Activated CD8-positive, alpha-beta memory T cell treated with anti-CD3 and anti-CD28 coated beads for 24 hours (primary cell): ENCODE measurements at regions not wholly inside any gene's neighbourhood (a gene's known extent, or its start where the extent isn't known, plus 50 kb on each side); places are given as distances from the start of the nearest gene placed in this dataset.
"Not testable (repeated sequence)": the region's sequence is repeated elsewhere in the genome, so short reads cannot be mapped to it uniquely, and the experiment has no call there.

ENCODE experiments used
- DNase-seq: peaks from one replicate; pipeline ENCODE4 v3.0.0-alpha.2; 2020

DNA sequence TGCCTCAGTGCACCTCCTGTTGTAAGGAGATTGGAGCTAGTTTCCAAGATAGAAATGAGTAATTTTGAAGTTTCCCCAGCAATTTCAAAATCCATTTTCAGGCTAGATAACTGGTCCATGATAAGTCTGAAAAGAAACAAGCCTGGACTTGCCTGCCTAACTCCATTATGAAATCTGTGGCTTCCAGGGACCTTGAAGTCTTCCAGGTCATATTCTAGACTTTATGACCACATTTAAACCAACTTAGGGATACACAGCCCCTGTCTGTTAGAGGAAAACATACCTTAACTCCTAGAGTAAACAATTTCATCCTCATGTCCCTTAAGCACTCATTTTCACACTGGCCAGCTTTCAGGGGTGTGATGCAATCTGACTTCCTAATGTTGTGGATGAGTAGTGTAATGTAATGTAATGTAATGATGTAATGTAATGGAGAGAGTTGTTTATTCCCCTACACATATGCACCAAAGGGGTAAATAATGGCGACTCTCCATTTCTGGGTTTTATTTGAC, 96.7 kb upstream of the FAM20A start:
- no peak for DNase-seq

DNA sequence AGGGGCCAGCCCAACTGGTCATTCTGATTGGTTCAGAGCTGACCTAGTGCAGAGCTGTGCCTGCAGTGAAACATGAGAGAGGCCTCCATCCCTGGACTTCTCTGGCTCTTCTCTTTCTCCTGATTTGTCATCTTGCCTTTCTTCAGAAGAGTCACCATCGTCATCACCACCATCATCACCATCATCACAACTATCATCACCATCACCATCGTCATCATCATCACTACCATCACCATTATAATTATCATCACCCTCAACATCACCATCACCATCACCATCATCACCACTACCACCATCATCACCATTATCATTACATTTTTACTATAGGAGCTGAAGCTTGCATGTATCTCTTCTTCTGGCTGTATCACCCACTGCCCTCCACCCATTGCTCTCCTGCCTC, 94.5 kb upstream of the FAM20A start:
- no peak for DNase-seq

DNA sequence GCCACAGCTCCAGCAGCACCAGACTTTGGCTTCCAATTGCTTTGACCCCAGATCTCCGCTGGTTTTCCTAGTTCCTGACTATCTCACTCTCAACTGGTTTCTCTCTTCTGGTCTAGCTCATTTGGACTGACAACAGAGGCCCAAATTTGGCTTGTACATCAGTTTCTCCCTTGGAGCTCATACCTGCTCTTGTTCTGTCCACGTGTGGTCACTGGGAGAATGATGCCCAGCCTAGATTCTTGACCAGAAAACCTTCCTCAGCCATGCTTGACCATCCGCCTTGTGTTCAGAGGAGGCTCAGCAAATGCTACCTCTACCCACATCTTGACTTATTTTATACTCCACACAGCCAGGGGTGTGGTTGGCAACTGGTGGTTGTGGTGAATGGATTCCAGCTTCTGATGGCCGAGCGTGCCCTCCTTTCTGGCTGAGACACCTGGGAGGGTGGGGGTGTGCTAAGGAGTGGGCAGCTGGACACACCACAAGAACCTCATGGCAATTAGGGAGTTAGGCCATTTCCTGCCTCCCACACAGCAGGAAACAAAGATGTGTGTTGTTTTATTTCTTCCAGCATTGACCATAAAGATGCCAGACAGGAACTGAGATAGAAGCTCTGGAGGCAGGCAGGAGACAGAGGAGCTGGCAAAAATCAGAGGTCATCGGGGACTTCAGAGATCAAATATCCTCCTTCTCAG, 93.8 kb upstream of the FAM20A start:
- no peak for DNase-seq

DNA sequence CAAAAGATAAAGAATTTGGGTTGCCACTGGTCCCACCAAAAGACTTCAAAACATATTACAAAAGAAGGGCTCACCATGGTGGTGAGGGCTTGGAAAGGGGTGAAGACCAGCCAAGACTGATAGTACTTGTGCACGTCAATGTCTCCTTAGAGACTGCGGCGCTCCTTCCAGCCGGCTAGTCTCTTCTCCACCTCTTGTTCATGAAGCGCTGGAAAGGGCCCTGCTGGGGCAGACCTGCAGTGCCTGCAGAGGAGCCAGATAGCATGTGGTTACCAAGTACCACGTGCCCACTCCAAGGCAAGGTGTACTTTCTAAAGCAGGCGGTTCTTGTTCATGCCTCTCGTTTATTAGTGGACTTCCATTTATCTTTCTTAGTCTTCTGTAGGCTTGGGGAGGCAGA, 92.7 kb upstream of the FAM20A start:
- no peak for DNase-seq

DNA sequence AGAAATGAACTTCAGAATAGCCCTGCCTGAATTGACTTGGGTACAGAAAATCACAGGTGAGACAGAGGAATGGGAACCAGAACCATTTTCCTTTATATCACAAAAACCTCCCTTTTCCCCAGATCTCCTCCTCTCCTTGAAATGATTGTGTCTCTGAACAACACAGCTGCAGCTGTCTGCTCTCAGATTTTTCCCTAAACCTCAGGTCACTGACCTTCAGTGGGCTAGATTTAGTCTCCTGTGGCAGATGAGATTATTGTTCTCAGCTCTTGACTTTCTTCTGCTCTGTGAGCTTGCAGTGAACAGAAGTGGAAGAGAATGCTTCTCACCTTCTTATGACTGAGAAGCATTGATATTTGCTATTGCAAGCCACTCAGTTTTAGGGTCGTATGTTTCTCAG, 92.3 kb upstream of the FAM20A start:
- DNase-seq, result no peak

DNA sequence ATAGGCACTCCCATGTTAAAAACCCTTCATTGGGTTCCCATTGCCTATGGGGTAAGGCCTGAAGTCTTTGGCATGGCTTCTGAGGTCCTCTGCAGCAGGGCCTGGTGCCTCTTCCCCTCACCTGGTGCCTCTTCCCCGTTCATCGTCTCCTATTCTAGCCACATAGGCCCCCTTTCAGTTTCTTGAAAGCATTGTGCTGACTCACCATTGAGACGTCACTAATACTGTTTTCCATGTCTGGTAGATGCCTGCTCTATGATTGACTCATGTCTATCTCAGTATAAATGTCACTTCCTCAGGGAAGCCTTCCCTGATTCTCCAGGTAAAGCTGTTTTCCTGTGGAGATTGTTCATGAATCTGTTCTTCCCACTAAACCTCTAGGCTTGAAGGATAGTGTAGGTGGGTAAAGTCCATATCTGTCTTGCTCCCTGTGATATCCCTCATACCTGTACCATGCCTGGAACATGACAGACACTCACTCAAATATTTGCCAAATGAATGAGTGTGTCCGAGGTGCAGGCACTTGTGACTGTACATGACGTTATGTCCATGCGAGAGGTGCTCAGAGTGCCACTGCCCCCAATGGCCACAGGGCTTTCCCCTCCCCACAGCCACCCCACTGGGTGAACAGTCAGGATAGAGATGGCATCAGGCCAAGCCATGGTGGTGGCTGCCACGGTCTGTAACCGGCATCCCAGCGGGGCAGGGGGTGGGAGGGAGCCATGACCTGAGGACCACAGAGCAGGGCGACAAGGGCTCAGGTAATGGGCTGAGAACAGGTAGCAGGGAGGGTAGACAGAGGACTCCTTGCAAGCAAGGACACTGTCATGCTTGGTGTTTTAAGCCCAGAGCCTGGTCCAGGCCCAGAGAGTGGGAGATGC, 85.2 kb upstream of the FAM20A start:
- no peak for DNase-seq

DNA sequence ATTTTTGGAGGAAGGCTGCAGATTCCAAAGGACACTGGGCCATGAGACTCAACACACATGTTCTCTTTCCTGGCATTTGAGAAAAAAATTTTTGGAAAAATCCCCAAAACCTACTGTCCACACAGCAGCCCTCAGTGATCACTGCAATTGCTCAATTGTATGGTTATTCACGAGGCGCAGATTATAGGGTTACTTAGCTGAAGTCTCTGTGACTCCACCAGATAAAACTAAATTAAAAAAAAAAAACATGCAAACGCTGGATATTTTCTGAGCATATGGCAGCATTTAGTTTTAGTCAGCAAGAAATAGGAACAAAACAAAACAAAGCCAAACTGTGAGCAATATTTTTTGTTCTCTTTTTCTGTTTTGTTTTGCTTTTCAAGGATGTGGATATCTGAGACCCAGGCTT, 83.8 kb upstream of the FAM20A start:
- no peak for DNase-seq

DNA sequence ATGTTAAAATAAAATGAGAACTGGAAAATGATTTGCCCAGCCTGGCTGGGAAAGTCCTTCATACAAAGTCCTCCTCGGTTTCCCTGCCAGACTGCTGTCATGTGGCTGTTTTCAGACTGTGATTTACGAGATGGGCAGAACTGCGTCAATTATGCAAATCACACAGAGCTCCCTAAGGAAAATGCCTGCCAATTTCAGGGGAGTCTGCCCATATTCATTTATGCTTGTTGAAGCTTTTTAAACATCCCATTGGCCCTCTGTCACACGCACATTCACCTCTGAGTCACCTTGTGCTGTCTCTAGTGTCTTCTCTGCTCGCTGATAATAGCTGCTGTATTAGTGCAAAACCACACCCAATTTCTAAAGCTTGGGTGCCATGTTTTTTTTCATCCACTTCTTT, 81.7 kb upstream of the FAM20A start:
- no peak for DNase-seq

DNA sequence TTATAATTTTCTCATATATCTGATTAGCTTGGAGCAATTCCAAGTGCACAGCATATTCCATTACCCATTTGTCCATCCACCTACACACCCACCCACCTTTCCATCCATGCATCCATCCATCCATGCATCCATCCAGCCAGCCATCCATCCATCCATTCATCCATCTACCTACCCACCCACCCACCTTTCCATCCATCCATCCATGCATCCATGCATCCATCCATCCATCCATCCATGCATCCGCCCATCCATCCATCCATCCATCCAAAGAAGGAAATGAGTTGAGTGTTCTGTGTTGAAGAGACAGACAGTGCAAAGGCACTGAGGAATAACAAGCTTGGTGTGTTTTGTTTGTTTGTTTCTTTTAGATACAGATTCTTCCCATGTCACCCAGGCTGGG, 78.7 kb upstream of the FAM20A start:
- no peak for DNase-seq

DNA sequence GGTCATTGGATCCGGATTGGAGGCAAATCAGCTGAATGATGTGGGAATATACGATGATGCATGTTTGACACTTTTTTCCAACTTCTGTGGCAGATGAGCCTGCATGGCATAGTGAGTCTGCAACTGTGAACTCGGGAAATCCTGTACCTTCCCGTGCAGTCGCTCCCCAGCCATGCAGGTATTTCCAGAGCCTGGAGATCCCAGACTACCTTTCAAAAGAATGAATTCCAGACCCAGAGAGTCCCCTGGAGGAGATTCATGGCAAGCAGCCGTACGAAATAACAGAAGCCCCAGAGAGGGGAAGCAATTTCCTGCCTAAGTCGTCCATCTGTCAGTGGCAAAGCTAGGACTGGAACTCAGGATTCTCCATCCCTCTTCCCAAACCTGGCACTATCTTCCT, 75.7 kb upstream of the FAM20A start:
- no peak for DNase-seq

DNA sequence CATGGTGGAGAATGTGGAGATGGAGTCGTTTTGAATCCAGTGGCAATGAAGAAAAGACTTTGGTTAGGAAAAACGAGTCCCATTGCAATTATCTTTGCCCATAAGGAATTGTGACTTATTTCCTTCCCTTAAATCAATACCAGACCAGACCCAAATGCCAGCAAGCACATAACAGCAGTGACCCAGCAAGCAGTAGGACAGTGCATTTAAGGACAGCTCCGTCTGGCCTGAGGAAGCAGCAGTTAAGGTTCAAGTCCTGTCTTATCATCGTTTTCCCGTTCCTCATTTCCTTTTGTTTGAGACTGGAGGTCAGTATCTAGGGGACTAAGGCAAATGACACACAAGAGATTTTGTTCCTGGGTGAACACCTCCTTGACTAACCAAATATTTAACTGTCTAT, 74.6 kb upstream of the FAM20A start:
- no peak for DNase-seq

DNA sequence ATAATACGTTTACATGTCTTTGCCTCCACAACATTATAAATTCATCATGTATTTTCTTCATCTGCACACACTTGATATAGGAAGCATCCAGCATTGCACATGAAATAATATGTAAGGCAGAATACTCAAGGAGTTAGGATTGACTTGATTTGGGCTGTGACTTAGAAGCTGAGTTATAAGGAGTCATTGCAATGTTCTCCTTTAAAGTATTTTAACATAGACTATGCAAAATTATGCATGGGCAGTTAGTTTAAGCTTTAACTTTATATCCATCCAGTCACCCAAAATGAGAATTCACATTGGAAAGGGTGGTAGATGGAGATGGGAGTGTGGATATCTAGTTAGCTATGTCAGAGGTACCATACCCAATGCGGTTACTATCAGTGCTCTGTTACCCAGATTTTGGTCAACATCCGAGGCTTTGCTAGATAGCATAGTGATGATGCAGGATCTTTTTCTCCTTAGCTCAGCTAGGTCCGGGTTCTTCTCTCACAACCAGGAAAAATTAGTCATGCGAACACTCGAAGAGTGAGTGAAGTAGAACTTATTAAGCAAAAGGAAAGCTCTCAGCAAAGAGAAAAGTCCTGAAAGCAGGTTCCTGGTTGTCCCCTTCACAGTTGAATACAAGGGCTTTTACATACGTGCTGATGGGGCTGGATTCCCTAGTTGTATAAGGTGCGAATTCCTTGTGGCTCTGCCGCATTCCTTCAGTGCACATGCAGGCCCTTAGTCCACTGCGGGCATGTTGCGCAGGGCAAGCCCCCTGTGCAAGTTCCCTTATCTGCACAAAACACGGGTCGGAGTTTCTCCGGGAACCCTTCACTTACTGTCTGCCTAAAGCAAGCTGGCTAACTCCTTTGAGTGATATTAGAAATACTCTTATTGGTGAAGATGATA, 73.1 kb upstream of the FAM20A start:
- DNase-seq, result no peak

DNA sequence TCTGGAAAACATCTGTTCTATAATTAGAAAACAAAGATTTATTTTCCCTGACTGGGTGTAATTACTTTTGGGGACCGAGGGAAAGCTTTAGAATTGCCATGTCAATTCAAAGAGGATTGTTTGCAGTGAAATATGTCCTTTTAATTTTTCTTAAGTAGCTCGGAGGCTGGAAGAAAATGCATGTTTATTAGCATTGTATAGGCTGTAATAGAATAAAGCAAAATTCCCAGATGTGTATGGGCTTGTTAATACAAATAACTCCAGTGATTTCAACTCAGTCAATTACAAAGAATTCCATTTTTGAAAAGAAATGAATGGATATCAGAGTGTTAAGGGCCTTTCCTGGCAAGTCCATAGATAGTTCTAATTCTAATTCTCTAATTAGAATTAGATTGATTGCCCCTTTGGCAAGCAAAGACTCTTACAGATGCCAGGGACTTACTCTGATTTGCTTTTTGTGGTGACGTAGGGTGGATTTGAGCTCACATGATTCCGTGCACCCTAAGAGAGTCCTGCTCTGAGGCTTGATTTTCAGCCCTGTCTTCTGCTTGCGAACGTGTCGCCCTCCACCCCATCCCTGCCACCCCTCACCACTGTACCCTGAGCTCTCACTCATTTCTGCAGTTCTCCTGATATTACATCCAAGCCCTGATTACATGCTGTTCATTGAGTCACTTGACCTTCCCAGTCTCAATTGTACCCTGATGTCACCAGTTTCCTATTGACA, 70.0 kb upstream of the FAM20A start:
- no peak for DNase-seq

DNA sequence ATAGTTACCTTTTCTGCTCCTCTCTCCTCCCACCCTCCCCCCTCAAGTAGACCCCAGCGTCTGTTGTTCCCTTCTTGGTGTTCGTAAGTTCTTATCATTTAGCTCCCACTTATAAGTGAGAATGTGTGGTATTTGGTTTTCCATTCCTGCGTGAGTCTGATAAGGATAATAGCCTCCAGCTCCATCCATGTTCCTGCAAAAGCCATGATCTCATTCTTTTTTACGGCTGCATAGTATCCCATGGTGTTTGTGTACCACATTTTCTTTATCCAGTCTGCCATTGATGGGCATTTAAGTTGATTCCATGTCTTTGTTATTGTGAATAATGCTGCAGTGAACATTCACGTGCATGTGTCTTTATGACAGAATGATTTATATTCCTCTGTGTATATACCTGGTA, 65.3 kb upstream of the FAM20A start:
- not testable (repeated sequence) for DNase-seq

DNA sequence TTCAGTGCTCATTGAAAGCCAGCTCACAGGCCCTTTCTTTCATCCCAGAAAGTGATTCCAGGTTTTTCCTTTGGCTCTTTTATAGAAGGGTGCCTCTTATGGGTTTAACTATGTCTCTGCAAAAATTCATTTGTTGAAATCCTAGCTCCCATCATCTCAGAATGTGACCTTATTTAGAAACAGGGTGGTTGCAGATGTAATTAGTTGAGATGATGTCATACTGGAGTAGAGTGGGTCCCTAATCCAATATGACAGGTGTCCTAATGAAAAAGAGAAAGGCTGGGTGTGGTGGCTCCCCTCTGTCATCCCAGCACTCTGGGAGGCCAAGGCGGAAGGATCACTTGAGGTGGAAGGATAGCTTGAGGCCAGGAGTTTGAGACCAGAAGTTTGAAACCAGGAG, 64.2 kb upstream of the FAM20A start:
- no peak for DNase-seq

DNA sequence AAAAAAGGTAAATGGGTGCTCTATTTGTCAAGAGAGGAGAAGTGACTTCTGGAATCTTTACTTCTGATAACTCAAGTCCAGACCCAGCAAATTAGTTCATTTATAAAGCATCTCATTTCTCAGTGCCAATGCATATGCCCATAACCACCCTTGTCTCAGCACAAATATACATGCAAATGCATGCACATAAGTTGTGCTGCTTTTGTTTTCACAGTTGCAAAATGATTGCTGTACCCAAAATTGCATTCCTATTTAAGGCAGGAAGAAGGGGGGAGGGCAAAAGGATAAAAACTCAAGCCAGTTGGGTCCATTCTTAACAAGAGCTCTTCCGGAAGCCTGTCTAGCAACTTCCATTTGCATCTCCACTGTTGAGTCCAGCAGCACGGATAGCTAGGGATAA, 61.3 kb upstream of the FAM20A start:
- DNase-seq, result no peak

DNA sequence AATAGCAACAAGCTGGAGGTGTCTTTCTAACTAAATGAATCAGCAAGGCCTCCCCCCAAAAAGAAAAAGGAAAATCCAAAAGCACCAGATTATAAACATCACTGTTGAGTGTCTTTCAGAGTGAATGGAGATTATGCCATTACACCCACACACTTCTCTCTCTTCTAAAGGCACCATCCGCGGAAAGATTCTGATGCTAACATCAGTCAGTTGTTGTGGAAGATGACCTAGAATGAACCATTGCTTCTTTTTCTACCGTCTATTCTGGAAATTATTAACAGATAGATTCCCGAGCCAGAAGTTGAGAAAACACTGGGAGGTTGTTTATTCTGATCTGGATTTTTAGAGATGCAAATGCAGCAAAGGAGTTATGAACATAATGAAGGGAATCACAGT, 60.9 kb upstream of the FAM20A start:
- DNase-seq, result no peak

DNA sequence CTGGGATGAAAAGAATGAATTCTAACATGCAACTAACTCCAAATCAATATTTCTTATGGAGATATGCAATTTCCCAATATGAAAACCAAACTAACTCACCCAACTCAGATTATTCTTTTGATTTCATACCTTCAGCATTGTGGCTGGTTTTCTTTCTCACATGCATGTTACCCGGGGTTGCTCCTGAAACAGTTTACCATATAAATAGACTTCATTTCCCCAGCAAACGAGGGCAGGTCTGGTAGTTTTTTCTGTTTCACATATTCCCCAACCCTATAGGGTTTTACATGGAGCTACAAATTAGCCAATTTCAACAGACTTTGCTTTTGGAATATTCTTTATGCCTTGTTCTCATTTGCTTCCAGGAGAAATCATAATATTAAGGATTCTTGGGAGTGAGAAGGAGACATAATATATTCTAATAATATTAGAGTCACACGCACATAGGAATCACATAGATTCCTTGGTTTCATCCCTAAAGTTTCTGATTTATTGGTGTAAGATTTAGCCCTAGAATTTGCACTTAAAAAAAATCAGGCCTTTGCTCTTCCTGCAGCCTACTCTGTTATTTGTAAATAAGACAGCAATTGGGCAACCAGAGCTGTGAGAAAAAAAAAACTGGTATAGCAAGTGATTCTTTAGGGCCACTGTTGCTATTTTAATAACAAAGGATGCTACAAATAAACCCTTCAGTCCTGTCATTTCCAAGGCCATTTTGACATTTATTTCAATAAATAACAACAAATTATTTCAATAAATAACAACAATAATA, 60.3 kb upstream of the FAM20A start:
- DNase-seq, result no peak

DNA sequence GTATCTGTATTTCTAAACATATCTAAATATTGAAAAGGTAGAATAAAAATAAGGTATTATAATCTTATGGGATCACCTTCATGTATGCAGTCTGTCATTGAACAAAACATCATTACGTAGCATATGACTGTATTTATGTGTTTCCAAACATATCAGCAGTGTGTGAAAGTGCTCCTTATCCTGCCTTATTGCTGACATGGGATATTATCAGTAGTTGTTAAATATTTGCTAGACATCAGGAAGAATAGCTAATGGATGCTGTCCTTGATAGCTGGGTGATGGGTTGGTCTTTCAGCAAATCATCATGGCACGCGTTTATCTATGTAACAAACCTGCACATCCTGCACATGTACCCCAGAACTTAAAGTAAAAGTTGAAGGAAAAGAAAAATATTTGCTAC, 59.1 kb upstream of the FAM20A start:
- DNase-seq, result no peak

DNA sequence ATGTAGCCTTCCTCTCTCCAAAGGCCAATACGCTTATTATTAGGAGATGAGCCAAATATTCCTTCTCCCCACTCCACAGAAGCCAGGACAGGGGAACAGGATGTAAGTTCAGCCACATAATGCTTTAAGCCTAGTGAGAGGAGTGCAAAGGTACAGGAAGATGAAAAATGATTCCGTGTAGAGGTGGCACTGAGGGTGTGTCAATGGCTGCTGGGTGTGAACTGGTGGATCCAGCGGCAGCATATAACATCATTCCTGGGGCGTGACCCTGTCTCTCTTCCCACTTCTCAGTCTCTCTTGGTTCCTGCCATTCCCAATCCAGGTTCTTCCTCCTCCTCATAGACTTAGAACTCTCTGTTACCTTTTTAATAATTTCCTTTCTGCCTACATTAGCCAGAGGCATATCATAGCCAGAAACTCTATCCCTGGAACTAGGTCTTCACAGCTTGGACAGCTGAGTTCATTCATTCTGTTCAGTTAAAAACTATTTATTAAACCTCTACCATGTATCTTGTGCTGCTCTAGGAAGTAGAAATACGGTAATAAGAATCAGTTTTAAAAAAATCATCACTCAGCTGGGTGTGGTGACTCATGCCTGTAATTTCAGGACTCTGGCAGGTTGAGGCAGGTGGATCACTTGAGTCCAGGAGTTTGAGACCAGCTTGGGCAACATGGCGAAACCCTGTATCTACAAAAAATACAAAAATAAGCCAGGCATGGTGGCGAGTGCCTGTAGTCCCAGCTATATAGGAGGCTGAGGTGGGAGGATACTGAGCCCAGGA, 58.0 kb upstream of the FAM20A start:
- DNase-seq, result no peak

DNA sequence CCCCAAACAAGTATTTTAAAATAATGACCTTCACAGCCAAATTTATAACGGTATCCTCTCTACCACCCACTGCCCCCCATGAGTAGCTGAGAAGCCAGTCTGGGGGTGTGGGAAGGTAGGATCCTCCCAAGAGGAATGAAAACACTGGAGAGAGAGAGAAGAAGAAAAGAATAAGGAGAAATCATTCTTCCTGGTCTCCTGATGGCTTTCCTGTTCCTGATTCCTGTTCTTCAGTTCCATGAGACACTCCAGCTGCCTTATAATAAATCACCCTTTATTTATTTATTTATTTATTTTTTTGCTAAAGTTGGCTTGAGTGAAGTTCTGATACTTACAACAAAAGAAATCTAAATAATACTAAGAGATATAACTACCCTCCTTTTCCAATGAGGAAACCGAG, 56.4 kb upstream of the FAM20A start:
- no peak for DNase-seq
